Ovary (tissue), 7 donors: ENCODE measurements at regions not wholly inside any gene's neighbourhood (a gene's known extent, or its start where the extent isn't known, plus 50 kb on each side); places are given as distances from the start of the nearest gene placed in this dataset.

ENCODE experiments used
- DNase-seq, 5 donors: peaks; one replicate each; pipeline ENCODE4 v3.0.0-alpha.2; 2019 to 2020
- H3K27ac ChIP-seq, 2 donors: fragments of 200-600 bp; one replicate each; pipeline versions ENCODE4 v1.5.1 to v1.8.0; 2019 to 2022
- H3K27me3 ChIP-seq: fragments of 200-600 bp; one replicate; pipeline ENCODE4 v1.8.0; 2022
- H3K36me3 ChIP-seq: fragments of 200-600 bp; sonication (generic); one replicate; pipeline ENCODE4 v1.5.1; 2019
- H3K4me1 ChIP-seq: one replicate; pipeline ENCODE4 v1.8.1; 2013; ENCODE audit warnings: mild to moderate bottlenecking, moderate library complexity; ENCODE audit not compliant: insufficient read depth
- H3K4me3 ChIP-seq: fragments of 200-600 bp; sonication (generic); one replicate; pipeline ENCODE4 v1.5.1; 2017
- H3K9me3 ChIP-seq, 2 donors: fragments of 200-600 bp in 1 of 2; sonication (generic) in 1 of 2; one replicate each; pipeline versions ENCODE4 v1.5.1 to v1.8.1; 2013 to 2019; ENCODE audit warnings: mild to moderate bottlenecking in 1 of 2, moderate library complexity in 1 of 2
- CTCF ChIP-seq, 3 donors: fragments of 450-650 bp in 2 of 3; fragments of 200-600 bp in 1 of 3; IDR thresholded peaks; one replicate each; pipeline versions ENCODE4 v1.5.1 to v1.8.0; 2016 to 2022; ENCODE audit warnings: antibody characterized with exemption in 3 of 3, mild to moderate bottlenecking in 1 of 3
- EP300 ChIP-seq: sonication (generic); formaldehyde crosslinking; IDR thresholded peaks from one replicate; pipeline ENCODE4 v1.6.1; 2017; ENCODE audit warnings: antibody characterized with exemption
- POLR2A ChIP-seq: fragments of 450-650 bp; IDR thresholded peaks from one replicate; pipeline ENCODE4 v1.6.1; 2017; ENCODE audit warnings: antibody characterized with exemption, mild to moderate bottlenecking, moderate library complexity
- WGBS, 3 donors: extraction: QIAGEN DNeasy Blood & Tissue Kit in 1 of 3; methylation state at CpG; one replicate each; pipeline versions ENCODE4 v1.1.5 to v1.1.7; 2013 to 2017; 5-methylcytosine and 5-hydroxymethylcytosine counted together
- intact Hi-C, 4 donors: fragments of 100-400 bp; cut with DNase I; formaldehyde crosslinking; loops; one replicate each; pipeline versions ENCODE4 v1.11.0 to v1.15.1; 2022 to 2023
- donor health status: DM: no; HTN: no; CAD: no; lungs with moderate emphysema.
- donor health status: DM: no; HTN: no; CAD: no.
- donor health status: Bipolar disorder and iron deficiency.
- donor health status: DM: no; HTN: no; CAD: no.
- donor health status: DM: yes; HTN: yes; CAD: no.

GRCh38 chr3:146929696-146930095, 324.6 kb upstream of the PLSCR5 start:
- Histone ChIP-seq H3K4me3 (no peak overlapping the region), H3K27me3 (no peaks in the 10 kb centered on the region), H3K36me3 (no peaks in the 10 kb centered on the region), H3K4me1 (no peaks in the 10 kb centered on the region), H3K27ac (no peak overlapping the region), H3K9me3 (no peaks in the 10 kb centered on the region)
- TF ChIP-seq CTCF (IDR thresholded peaks at IDR 0.05) (no peak), POLR2A (no peak), EP300 (no peak)
- WGBS, 3 donors = 49 to 58% (median 51%) methylated on average over 1 of the region's 1 CpG
- no peak for DNase-seq
- intact Hi-C loops = no loop called here

- 80 to 83% (median 82%) methylated on average over 7 of the region's 7 CpGs for WGBS, 3 donors
- no peaks in the 10 kb centered on the region for H3K36me3 ChIP-seq
- no peak for DNase-seq
Measured at GRCh38 chr3:146928421-146929059, 323.4 kb upstream of the PLSCR5 start.

GRCh38 chr3:146921693-146922092, 316.5 kb upstream of the PLSCR5 start:
- DNase-seq = no peak
- Histone ChIP-seq H3K4me3 (no peak overlapping the region), H3K27ac (no peak overlapping the region), H3K4me1 (no peaks in the 10 kb centered on the region), H3K36me3 (no peaks in the 10 kb centered on the region), H3K27me3 (no peaks in the 10 kb centered on the region), H3K9me3 (no peaks in the 10 kb centered on the region)
- WGBS, 3 donors = 84 to 93% (median 86%) methylated on average over 8 of the region's 8 CpGs
- TF ChIP-seq POLR2A (no peak), EP300 (no peak)
- intact Hi-C loops = no loop called here

More at GRCh38 chr3:146928421-146929059, 323.4 kb upstream of the PLSCR5 start:
- Histone ChIP-seq H3K4me1 (no peaks in the 10 kb centered on the region), H3K27ac (no peak overlapping the region), H3K27me3 (no peaks in the 10 kb centered on the region), H3K9me3 (no peaks in the 10 kb centered on the region), H3K4me3 (no peak overlapping the region)
- intact Hi-C loops = no loop called here
- TF ChIP-seq POLR2A (no peak), EP300 (no peak), CTCF (IDR thresholded peaks at IDR 0.05) (no peak)

- TF ChIP-seq POLR2A (no peak), EP300 (no peak), CTCF (IDR thresholded peaks at IDR 0.05) (no peak)
- Histone ChIP-seq H3K9me3 (no peaks in the 10 kb centered on the region), H3K27ac (no peak overlapping the region), H3K4me1 (no peaks in the 10 kb centered on the region), H3K27me3 (no peaks in the 10 kb centered on the region), H3K36me3 (no peaks in the 10 kb centered on the region), H3K4me3 (no peak overlapping the region)
- WGBS, 3 donors = 72 to 85% (median 75%) methylated on average over 2 of the region's 2 CpGs
- no peak for DNase-seq
- intact Hi-C loops = no loop called here
Measured at GRCh38 chr3:146914409-146914808, 309.3 kb upstream of the PLSCR5 start.

- no peak for DNase-seq
- Histone ChIP-seq H3K4me3 (no peak overlapping the region), H3K9me3 (no peaks in the 10 kb centered on the region), H3K36me3 (no peaks in the 10 kb centered on the region), H3K27ac (no peak overlapping the region), H3K4me1 (no peaks in the 10 kb centered on the region), H3K27me3 (no peaks in the 10 kb centered on the region)
- intact Hi-C loops = no loop called here
- no peak for TF ChIP-seq EP300
- no peak for TF ChIP-seq POLR2A
- TF ChIP-seq CTCF (IDR thresholded peaks at IDR 0.05) = no peak
- 36 to 49% (median 36%) methylated on average over 8 of the region's 8 CpGs for WGBS, 3 donors
Measured at GRCh38 chr3:146912241-146913015, 307.3 kb upstream of the PLSCR5 start.
